ENCODE measurements at regions not wholly inside any gene's neighbourhood (a gene's known extent, or its start where the extent isn't known, plus 50 kb on each side); places are given as distances from the start of the nearest gene placed in this dataset.
A peak's percentile ranks its signal among the peaks of the same experiment; 100 is the strongest.
"Not testable (repeated sequence)": the region's sequence is repeated elsewhere in the genome, so short reads cannot be mapped to it uniquely, and the experiment has no call there.

- Mint-ChIP-seq H3K36me3 (no peaks in the 10 kb centered on the region), H3K27me3 (peaks cover 7 to 15% of the 10 kb centered on the region in 2 donors), H3K4me3 (no peak overlapping the region), H3K27ac (no peak overlapping the region), H3K9me3 (no peaks in the 10 kb centered on the region), H3K4me1 (no peaks in the 10 kb centered on the region)
- Histone ChIP-seq H3K27me3 (ENCODE audit: insufficient read depth, low read length, poor library complexity, severe bottlenecking) (no peaks in the 10 kb centered on the region), H3K4me1 (ENCODE audit: insufficient read depth, low read length) (no peaks in the 10 kb centered on the region), H3K27ac (ENCODE audit: low read depth, low read length) (peak overlapping the region; percentile 57), H3K36me3 (ENCODE audit: insufficient read depth, low read length) (no peaks in the 10 kb centered on the region), H3K9me3 (ENCODE audit: low read length) (no peaks in the 10 kb centered on the region), H3K4me3 (ENCODE audit: low read length) (no peak overlapping the region)
- no peak for DNase-seq
- POLR2A ChIA-PET: no interaction called here
- CTCF ChIA-PET: interaction anchor here (1.2 kb wide), 1 partner anchor 39 kb away, joined by 3 read pairs; no protein-coding TSS in a partner anchor
These were observed 124.1 kb upstream of the WDR1 start for GRCh38 chr4:10240691-10241090.

- Mint-ChIP-seq H3K4me1 (no peaks in the 10 kb centered on the region), H3K9me3 (no peaks in the 10 kb centered on the region), H3K27ac (no peak overlapping the region), H3K4me3 (no peak overlapping the region), H3K36me3 (no peaks in the 10 kb centered on the region), H3K27me3 (peaks cover 7 to 15% of the 10 kb centered on the region in 2 donors)
- peak overlapping the region; percentile 57 for H3K27ac ChIP-seq (ENCODE audit: low read depth, low read length)
- H3K27me3 ChIP-seq (ENCODE audit: insufficient read depth, low read length, poor library complexity, severe bottlenecking): no peaks in the 10 kb centered on the region
- POLR2A ChIA-PET: no interaction called here
- DNase-seq: no peak
- H3K4me3 ChIP-seq (ENCODE audit: low read length): no peak overlapping the region
- H3K9me3 ChIP-seq (ENCODE audit: low read length): no peaks in the 10 kb centered on the region
- H3K36me3 ChIP-seq (ENCODE audit: insufficient read depth, low read length): no peaks in the 10 kb centered on the region
- no peaks in the 10 kb centered on the region for H3K4me1 ChIP-seq (ENCODE audit: insufficient read depth, low read length)
- CTCF ChIA-PET: interaction anchor here (1.2 kb wide), 1 partner anchor 38 kb away, joined by 3 read pairs; no protein-coding TSS in a partner anchor
These were observed 123.5 kb upstream of the WDR1 start for GRCh38 chr4:10239982-10240654.

GRCh38 chr4:10237131-10237530 is 120.5 kb upstream of the WDR1 start:
- Histone ChIP-seq H3K27ac (ENCODE audit: low read depth, low read length) (no peak overlapping the region), H3K4me3 (ENCODE audit: low read length) (no peak overlapping the region), H3K4me1 (ENCODE audit: insufficient read depth, low read length) (no peaks in the 10 kb centered on the region), H3K36me3 (ENCODE audit: insufficient read depth, low read length) (no peaks in the 10 kb centered on the region), H3K9me3 (ENCODE audit: low read length) (no peaks in the 10 kb centered on the region), H3K27me3 (ENCODE audit: insufficient read depth, low read length, poor library complexity, severe bottlenecking) (no peaks in the 10 kb centered on the region)
- CTCF ChIA-PET: interaction anchor here (1.0 kb wide), 1 partner anchor 32 kb away, joined by 3 read pairs; no protein-coding TSS in a partner anchor
- Mint-ChIP-seq H3K36me3 (no peaks in the 10 kb centered on the region), H3K4me1 (no peaks in the 10 kb centered on the region), H3K27me3 (peaks cover 10 to 11% of the 10 kb centered on the region in 2 donors), H3K27ac (no peak overlapping the region), H3K9me3 (no peaks in the 10 kb centered on the region), H3K4me3 (no peak overlapping the region)
- POLR2A ChIA-PET: no interaction called here
- no peak for DNase-seq

GRCh38 chr4:10232114-10232513 is 115.5 kb upstream of the WDR1 start:
- Histone ChIP-seq H3K27me3 (ENCODE audit: insufficient read depth, low read length, poor library complexity, severe bottlenecking) (no peaks in the 10 kb centered on the region), H3K36me3 (ENCODE audit: insufficient read depth, low read length) (no peaks in the 10 kb centered on the region), H3K27ac (ENCODE audit: low read depth, low read length) (no peak overlapping the region), H3K9me3 (ENCODE audit: low read length) (no peaks in the 10 kb centered on the region), H3K4me3 (ENCODE audit: low read length) (no peak overlapping the region), H3K4me1 (ENCODE audit: insufficient read depth, low read length) (no peaks in the 10 kb centered on the region)
- H3K4me1 Mint-ChIP-seq: no peaks in the 10 kb centered on the region
- CTCF ChIA-PET: no interaction called here
- no peak overlapping the region for H3K4me3 Mint-ChIP-seq
- POLR2A ChIA-PET: no interaction called here
- no peaks in the 10 kb centered on the region for H3K36me3 Mint-ChIP-seq
- no peak for DNase-seq
- H3K9me3 Mint-ChIP-seq: no peaks in the 10 kb centered on the region
- H3K27ac Mint-ChIP-seq: no peak overlapping the region
- H3K27me3 Mint-ChIP-seq: peaks cover 3 to 8% of the 10 kb centered on the region in 2 donors

- no peaks in the 10 kb centered on the region for H3K9me3 ChIP-seq (ENCODE audit: low read length)
- Mint-ChIP-seq H3K36me3 (no peaks in the 10 kb centered on the region), H3K9me3 (no peaks in the 10 kb centered on the region), H3K4me3 (no peak overlapping the region), H3K27me3 (no peaks in the 10 kb centered on the region), H3K27ac (no peak overlapping the region), H3K4me1 (no peaks in the 10 kb centered on the region)
- DNase-seq: no peak
- CTCF ChIA-PET: no interaction called here
- H3K4me3 ChIP-seq (ENCODE audit: low read length): no peak overlapping the region
- H3K4me1 ChIP-seq (ENCODE audit: insufficient read depth, low read length): no peaks in the 10 kb centered on the region
- POLR2A ChIA-PET: no interaction called here
- no peaks in the 10 kb centered on the region for H3K27me3 ChIP-seq (ENCODE audit: insufficient read depth, low read length, poor library complexity, severe bottlenecking)
- H3K27ac ChIP-seq (ENCODE audit: low read depth, low read length): no peak overlapping the region
- no peaks in the 10 kb centered on the region for H3K36me3 ChIP-seq (ENCODE audit: insufficient read depth, low read length)
These were observed 110.2 kb upstream of the WDR1 start for GRCh38 chr4:10226756-10227155.

GRCh38 chr4:10225096-10225495 is 108.5 kb upstream of the WDR1 start:
- ChIA-PET CTCF (no interaction called here), POLR2A (no interaction called here)
- H3K27ac ChIP-seq (ENCODE audit: low read depth, low read length): no peak overlapping the region
- no peak overlapping the region for H3K27ac Mint-ChIP-seq
- no peak overlapping the region for H3K4me3 Mint-ChIP-seq
- H3K9me3 ChIP-seq (ENCODE audit: low read length): no peaks in the 10 kb centered on the region
- no peaks in the 10 kb centered on the region for H3K4me1 ChIP-seq (ENCODE audit: insufficient read depth, low read length)
- H3K27me3 Mint-ChIP-seq: no peaks in the 10 kb centered on the region
- no peak for DNase-seq
- no peaks in the 10 kb centered on the region for H3K36me3 ChIP-seq (ENCODE audit: insufficient read depth, low read length)
- H3K4me1 Mint-ChIP-seq: no peaks in the 10 kb centered on the region
- H3K4me3 ChIP-seq (ENCODE audit: low read length): no peak overlapping the region
- no peaks in the 10 kb centered on the region for H3K36me3 Mint-ChIP-seq
- no peaks in the 10 kb centered on the region for H3K9me3 Mint-ChIP-seq
- no peaks in the 10 kb centered on the region for H3K27me3 ChIP-seq (ENCODE audit: insufficient read depth, low read length, poor library complexity, severe bottlenecking)

DNA sequence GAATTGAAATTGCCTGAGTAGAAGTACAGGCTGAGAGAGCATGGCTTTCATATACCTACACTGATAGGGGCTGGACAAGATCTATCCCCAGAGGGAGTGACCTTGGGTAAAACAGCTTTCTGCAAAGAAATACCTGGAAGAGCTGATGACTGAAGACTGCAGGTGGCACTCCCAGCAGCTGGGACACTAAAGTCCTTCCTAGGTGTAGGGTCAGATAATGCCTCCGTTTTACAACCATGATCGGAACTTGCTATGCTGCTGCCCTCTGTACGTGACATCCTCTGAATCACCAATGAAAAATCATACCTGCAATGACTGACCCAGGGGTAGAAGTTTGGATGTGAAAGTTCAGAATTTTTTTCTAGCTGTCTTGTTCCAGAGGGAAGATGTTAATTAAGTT is 107.2 kb upstream of the WDR1 start:
- ChIA-PET CTCF (no interaction called here), POLR2A (no interaction called here)
- H3K4me3 Mint-ChIP-seq: no peak overlapping the region
- no peaks in the 10 kb centered on the region for H3K36me3 Mint-ChIP-seq
- H3K9me3 Mint-ChIP-seq: no peaks in the 10 kb centered on the region
- H3K9me3 ChIP-seq (ENCODE audit: low read length): no peaks in the 10 kb centered on the region
- no peaks in the 10 kb centered on the region for H3K4me1 ChIP-seq (ENCODE audit: insufficient read depth, low read length)
- H3K27ac ChIP-seq (ENCODE audit: low read depth, low read length): no peak overlapping the region
- H3K27me3 Mint-ChIP-seq: no peaks in the 10 kb centered on the region
- H3K4me1 Mint-ChIP-seq: no peaks in the 10 kb centered on the region
- H3K4me3 ChIP-seq (ENCODE audit: low read length): no peak overlapping the region
- no peak for DNase-seq
- H3K36me3 ChIP-seq (ENCODE audit: insufficient read depth, low read length): no peaks in the 10 kb centered on the region
- no peaks in the 10 kb centered on the region for H3K27me3 ChIP-seq (ENCODE audit: insufficient read depth, low read length, poor library complexity, severe bottlenecking)
- H3K27ac Mint-ChIP-seq: no peak overlapping the region

DNA sequence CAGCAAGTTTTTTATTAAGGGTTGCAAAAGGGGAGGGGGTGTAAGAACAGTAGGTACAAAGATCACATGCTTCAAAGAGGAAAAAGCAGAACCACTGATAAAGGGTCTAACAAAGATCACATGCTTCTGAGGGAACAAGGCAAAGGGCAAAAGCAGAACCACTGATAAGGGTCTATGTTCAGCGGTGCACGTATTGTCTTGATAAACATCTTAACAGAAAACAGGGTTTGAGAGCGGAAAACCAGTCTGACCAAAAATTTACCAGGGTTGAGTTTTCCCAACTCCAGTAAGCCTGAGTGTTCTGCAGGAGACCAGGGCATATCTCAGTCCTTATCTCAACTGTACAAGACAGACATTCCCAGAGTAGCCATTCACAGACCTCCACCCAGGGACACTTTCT is 96.9 kb upstream of the WDR1 start:
- H3K9me3 Mint-ChIP-seq; POLR2A ChIA-PET; DNase-seq; H3K4me1 ChIP-seq (ENCODE audit: insufficient read depth, low read length); H3K36me3 Mint-ChIP-seq; H3K36me3 ChIP-seq (ENCODE audit: insufficient read depth, low read length); H3K4me3 ChIP-seq (ENCODE audit: low read length); H3K4me1 Mint-ChIP-seq; H3K27ac Mint-ChIP-seq; H3K27me3 ChIP-seq (ENCODE audit: insufficient read depth, low read length, poor library complexity, severe bottlenecking); CTCF ChIA-PET; H3K4me3 Mint-ChIP-seq; H3K27me3 Mint-ChIP-seq; H3K27ac ChIP-seq (ENCODE audit: low read depth, low read length); H3K9me3 ChIP-seq (ENCODE audit: low read length): not testable (repeated sequence)

DNA sequence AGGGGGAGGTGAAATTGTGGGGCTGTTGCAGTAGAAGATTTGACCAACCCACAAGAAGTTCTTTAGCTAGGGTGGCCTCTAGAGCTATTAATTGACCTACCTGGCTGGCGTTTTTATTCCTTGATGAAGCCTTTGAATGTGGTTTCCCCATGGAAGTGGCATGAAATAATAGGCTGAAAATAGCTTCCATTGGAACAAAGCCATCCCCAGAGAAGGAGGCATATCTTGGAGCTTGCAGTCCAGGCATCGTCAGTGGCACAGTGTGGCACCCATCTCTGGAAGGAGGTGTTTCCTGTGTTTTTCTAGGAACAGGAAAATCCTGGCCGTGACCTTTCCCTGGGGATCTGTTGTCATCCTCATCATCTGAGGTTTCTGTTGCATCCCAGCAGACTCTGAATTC is 96.3 kb upstream of the WDR1 start:
- H3K4me3 ChIP-seq (ENCODE audit: low read length): no peak overlapping the region
- H3K27me3 ChIP-seq (ENCODE audit: insufficient read depth, low read length, poor library complexity, severe bottlenecking): no peaks in the 10 kb centered on the region
- H3K27ac ChIP-seq (ENCODE audit: low read depth, low read length): no peak overlapping the region
- no peaks in the 10 kb centered on the region for H3K36me3 ChIP-seq (ENCODE audit: insufficient read depth, low read length)
- Mint-ChIP-seq H3K27ac (no peak overlapping the region), H3K4me3 (no peak overlapping the region), H3K4me1 (no peaks in the 10 kb centered on the region), H3K9me3 (peaks cover 0 to 2% (median 0%) of the 10 kb centered on the region in 5 donors), H3K27me3 (peaks cover 0 to 10% of the 10 kb centered on the region in 2 donors), H3K36me3 (no peaks in the 10 kb centered on the region)
- no peak for DNase-seq
- H3K4me1 ChIP-seq (ENCODE audit: insufficient read depth, low read length): no peaks in the 10 kb centered on the region
- H3K9me3 ChIP-seq (ENCODE audit: low read length): no peaks in the 10 kb centered on the region
- ChIA-PET CTCF (no interaction called here), POLR2A (no interaction called here)
